Adrenal gland (tissue), 9 donors: ENCODE measurements at regions not wholly inside any gene's neighbourhood (a gene's known extent, or its start where the extent isn't known, plus 50 kb on each side); places are given as distances from the start of the nearest gene placed in this dataset.

ENCODE experiments used
- DNase-seq, 7 donors: peaks; one replicate each; pipeline ENCODE4 v3.0.0-alpha.2; 2019 to 2020
- H3K27ac ChIP-seq, 5 donors: fragments of 200-600 bp; sonication (generic) in 4 of 5; 1 replicate in 3 of 5; 2 replicates in 2 of 5; pipeline versions ENCODE4 v1.5.1 to v1.8.0; 2016 to 2020; ENCODE audit warnings: mild to moderate bottlenecking in 1 of 5
- H3K27me3 ChIP-seq: fragments of 200-600 bp; 2 replicates; pipeline ENCODE4 v1.8.0; 2021
- H3K36me3 ChIP-seq, 2 donors: fragments of 200-600 bp; replicated peaks in 1 of 2; 1 replicate in 1 of 2; 2 replicates in 1 of 2; pipeline versions ENCODE4 v1.5.1 to v1.8.0; 2018 to 2022
- H3K4me1 ChIP-seq, 2 donors: fragments of 200-600 bp; replicated peaks in 1 of 2; 1 replicate in 1 of 2; 2 replicates in 1 of 2; pipeline versions ENCODE4 v1.5.1 to v1.8.0; 2018 to 2021
- H3K4me3 ChIP-seq, 4 donors: fragments of 200-600 bp; sonication (generic) in 3 of 4; one replicate each; pipeline ENCODE4 v1.5.1; 2016 to 2018
- H3K9me3 ChIP-seq, 3 donors: fragments of 200-600 bp; sonication (generic) in 1 of 3; replicated peaks in 1 of 3; 1 replicate in 2 of 3; 2 replicates in 1 of 3; pipeline versions ENCODE4 v1.5.1 to v1.8.0; 2016 to 2021
- POLR2A ChIP-seq, 2 donors: fragments of 450-650 bp; IDR thresholded peaks; one replicate each; pipeline ENCODE4 v1.6.1; 2017; ENCODE audit warnings: antibody characterized with exemption in 2 of 2, mild to moderate bottlenecking in 2 of 2, moderate library complexity in 1 of 2
- WGBS, 4 donors: extraction: QIAGEN DNeasy Blood & Tissue Kit in 2 of 4; methylation state at CpG; one replicate each; pipeline versions ENCODE4 v1.1.5 to v1.1.7; 2013 to 2017; 5-methylcytosine and 5-hydroxymethylcytosine counted together
- intact Hi-C, 2 donors: fragments of 100-400 bp; cut with DNase I; formaldehyde crosslinking; loops; one replicate each; pipeline versions ENCODE4 v1.14.1 to v1.15.0; 2022 to 2023
- TF ChIP-seq, protein P1 (sequence below), 6 experiments: fragments of 450-650 bp in 4 of 6; fragments of 200-600 bp in 2 of 6; sonication (generic) in 1 of 6; IDR thresholded peaks; 1 replicate in 5 of 6; 2 replicates in 1 of 6; pipeline versions ENCODE4 v1.5.1 to v1.8.0; 2016 to 2021; ENCODE audit warnings: antibody characterized with exemption in 6 of 6, mild to moderate bottlenecking in 2 of 6, moderate library complexity in 1 of 6
- donor health status: healthy with polysubstance abuse.
- donor health status: Bipolar disorder and iron deficiency.
- donor health status: DM: yes; HTN: yes; CAD: no.
- donor health status: DM: no; HTN: no; CAD: no.
- donor health status: DM: no; HTN: no; CAD: no.

DNA sequence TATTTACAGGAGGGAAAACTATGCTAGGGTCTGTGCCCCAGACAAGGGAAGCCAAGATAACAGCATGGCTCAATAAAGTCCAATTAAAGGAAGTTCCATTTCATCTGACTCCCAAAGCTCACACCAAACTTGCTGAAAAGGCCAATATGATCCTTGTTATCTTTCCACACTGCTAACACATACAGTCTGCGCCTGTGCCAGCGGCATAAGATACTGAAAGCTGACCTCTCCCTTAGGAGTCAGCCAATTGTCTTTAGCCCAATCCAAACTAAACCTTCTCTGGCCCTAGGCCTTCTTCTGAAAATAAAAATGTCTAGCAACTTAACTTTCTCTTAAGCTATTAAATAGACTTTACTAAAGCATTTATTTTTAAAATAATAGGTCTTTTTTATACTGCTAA, 179.0 kb upstream of the PLD5 start:
- H3K9me3 ChIP-seq = no peaks in the 10 kb centered on the region
- no peak overlapping the region for H3K4me3 ChIP-seq
- H3K27ac ChIP-seq = no peak overlapping the region
- WGBS, 4 donors = 70 to 82% (median 74%) methylated on average over 2 of the region's 2 CpGs
- DNase-seq = no peak
- no peaks in the 10 kb centered on the region for H3K36me3 ChIP-seq
- no peak for TF ChIP-seq POLR2A (IDR thresholded peaks at IDR 0.05)
- TF ChIP-seq, protein P1, sequence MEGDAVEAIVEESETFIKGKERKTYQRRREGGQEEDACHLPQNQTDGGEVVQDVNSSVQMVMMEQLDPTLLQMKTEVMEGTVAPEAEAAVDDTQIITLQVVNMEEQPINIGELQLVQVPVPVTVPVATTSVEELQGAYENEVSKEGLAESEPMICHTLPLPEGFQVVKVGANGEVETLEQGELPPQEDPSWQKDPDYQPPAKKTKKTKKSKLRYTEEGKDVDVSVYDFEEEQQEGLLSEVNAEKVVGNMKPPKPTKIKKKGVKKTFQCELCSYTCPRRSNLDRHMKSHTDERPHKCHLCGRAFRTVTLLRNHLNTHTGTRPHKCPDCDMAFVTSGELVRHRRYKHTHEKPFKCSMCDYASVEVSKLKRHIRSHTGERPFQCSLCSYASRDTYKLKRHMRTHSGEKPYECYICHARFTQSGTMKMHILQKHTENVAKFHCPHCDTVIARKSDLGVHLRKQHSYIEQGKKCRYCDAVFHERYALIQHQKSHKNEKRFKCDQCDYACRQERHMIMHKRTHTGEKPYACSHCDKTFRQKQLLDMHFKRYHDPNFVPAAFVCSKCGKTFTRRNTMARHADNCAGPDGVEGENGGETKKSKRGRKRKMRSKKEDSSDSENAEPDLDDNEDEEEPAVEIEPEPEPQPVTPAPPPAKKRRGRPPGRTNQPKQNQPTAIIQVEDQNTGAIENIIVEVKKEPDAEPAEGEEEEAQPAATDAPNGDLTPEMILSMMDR (IDR thresholded peaks at IDR 0.05) = no peak
- H3K27me3 ChIP-seq = no peaks in the 10 kb centered on the region
- no peaks in the 10 kb centered on the region for H3K4me1 ChIP-seq
- intact Hi-C loops = no loop called here

DNA sequence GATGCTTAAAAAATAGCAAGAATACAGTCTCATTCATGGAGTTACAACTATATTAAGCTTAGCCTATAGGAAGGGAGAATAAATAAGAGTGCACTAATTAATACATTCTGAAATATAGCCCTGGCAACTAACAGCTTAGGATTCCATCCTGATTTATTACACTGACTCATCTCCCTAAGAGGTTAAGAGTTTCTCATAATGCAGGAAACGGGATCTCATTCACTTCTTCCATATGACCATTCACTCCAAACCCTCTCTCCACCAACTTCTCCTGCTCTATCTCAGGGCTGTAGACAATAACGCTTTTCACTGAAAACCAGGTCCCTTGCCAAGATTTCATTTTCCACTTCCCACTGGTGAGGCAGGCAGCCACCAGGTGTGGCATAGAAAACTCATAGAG, 168.5 kb upstream of the PLD5 start:
- H3K4me1 ChIP-seq = no peaks in the 10 kb centered on the region
- H3K27ac ChIP-seq = no peak overlapping the region
- H3K27me3 ChIP-seq = no peaks in the 10 kb centered on the region
- no peaks in the 10 kb centered on the region for H3K9me3 ChIP-seq
- no peaks in the 10 kb centered on the region for H3K36me3 ChIP-seq
- intact Hi-C loops = no loop called here
- TF ChIP-seq, protein P1 (IDR thresholded peaks at IDR 0.05) = no peak
- no peak for TF ChIP-seq POLR2A (IDR thresholded peaks at IDR 0.05)
- 52 to 68% (median 54%) methylated on average over 2 of the region's 2 CpGs for WGBS, 4 donors
- no peak for DNase-seq
- no peak overlapping the region for H3K4me3 ChIP-seq

- TF ChIP-seq, protein P1 (IDR thresholded peaks at IDR 0.05) = no peak
- TF ChIP-seq POLR2A (IDR thresholded peaks at IDR 0.05) = no peak
- 59 to 64% (median 60%) methylated on average over 2 of the region's 2 CpGs for WGBS, 4 donors
- peak overlapping the region in 1 of 4 donors; percentile 50 for H3K4me3 ChIP-seq
- no peaks in the 10 kb centered on the region for H3K9me3 ChIP-seq
- peak in 2 of 7 donors; percentile 2 to 31 for DNase-seq
- peak overlapping the region in 1 of 5 donors; percentile 55 for H3K27ac ChIP-seq
- no peaks in the 10 kb centered on the region for H3K27me3 ChIP-seq
- no peaks in the 10 kb centered on the region for H3K36me3 ChIP-seq
- no peaks in the 10 kb centered on the region for H3K4me1 ChIP-seq
- intact Hi-C loops = no loop called here
Observed at GRCh38 chr1:242691610-242691945, 167.1 kb upstream of the PLD5 start.

DNA sequence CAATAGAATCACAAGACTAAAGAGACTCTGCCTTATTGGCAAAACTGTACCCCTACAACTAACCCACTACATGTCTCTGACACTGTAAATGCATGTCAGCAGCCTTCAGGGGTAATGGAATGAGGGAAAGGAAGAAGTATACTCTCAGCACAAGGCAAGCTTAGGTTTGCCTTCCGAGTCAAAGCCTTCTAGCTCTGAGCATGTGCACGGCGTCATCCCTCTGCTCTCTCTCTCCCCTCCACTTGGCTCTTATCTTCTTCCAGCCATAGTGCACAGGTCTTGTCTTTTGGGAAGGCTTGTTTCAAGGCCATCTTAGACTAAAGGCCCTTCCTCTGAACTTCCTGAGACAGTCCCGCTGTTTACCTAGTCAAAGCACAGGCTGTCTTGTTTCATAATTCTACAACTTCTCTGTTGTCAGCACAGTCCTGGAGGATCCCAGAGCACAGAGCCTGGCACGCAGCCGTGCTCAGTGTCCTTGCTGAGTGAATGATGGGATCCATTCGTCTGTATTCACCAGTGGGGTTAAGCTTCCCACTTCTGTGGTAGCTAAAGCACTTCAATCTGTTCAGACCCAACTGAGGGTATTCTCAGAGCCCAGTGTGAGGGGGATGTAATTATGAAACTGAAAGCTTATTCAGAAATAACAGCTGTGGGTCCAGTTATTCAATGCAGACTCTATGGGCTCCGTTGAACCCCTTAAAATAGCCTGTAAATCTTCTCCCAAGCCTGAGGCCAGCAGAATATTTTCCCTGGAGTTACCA, 166.5 kb upstream of the PLD5 start:
- TF ChIP-seq, protein P1 (IDR thresholded peaks at IDR 0.05) = no peak
- no peak for TF ChIP-seq POLR2A (IDR thresholded peaks at IDR 0.05)
- WGBS, 4 donors = 31 to 54% (median 35%) methylated on average over 8 of the region's 8 CpGs
- Histone ChIP-seq H3K36me3 (no peaks in the 10 kb centered on the region), H3K4me3 (peak overlapping the region in 1 of 4 donors; percentile 50), H3K9me3 (no peaks in the 10 kb centered on the region), H3K4me1 (no peaks in the 10 kb centered on the region), H3K27me3 (no peaks in the 10 kb centered on the region), H3K27ac (peak overlapping the region in 1 of 5 donors; percentile 55)
- peak in 3 of 7 donors; percentile 8 to 17 (median 14) for DNase-seq
- intact Hi-C loops = no loop called here
